Liver (tissue), 8 donors: ENCODE measurements at regions not wholly inside any gene's neighbourhood (a gene's known extent, or its start where the extent isn't known, plus 50 kb on each side); places are given as distances from the start of the nearest gene placed in this dataset.

ENCODE experiments used
- DNase-seq: peaks from one replicate; pipeline ENCODE4 v3.0.0-alpha.2; 2017; ENCODE audit warnings: low spot score
- H3K27ac ChIP-seq, 2 donors: one replicate each; pipeline ENCODE4 v1.7.0; 2013; ENCODE audit warnings: inconsistent platforms in 2 of 2, low read length in 2 of 2, control low read depth in 1 of 2, low read depth in 1 of 2, mild to moderate bottlenecking in 1 of 2
- H3K27me3 ChIP-seq, 4 donors: one replicate each; pipeline versions ENCODE4 v1.6.1 to v1.7.0; 2013; ENCODE audit warnings: low read length in 3 of 4, inconsistent platforms in 1 of 4, mild to moderate bottlenecking in 1 of 4, moderate library complexity in 1 of 4; ENCODE audit not compliant: control insufficient read depth in 4 of 4, insufficient read depth in 4 of 4
- H3K36me3 ChIP-seq, 4 donors: one replicate each; pipeline versions ENCODE4 v1.6.1 to v1.7.0; 2013; ENCODE audit warnings: low read length in 3 of 4, mild to moderate bottlenecking in 3 of 4, low read depth in 1 of 4, moderate library complexity in 1 of 4; ENCODE audit not compliant: control insufficient read depth in 4 of 4, insufficient read depth in 3 of 4
- H3K4me1 ChIP-seq, 4 donors: one replicate each; pipeline versions ENCODE4 v1.6.1 to v1.7.0; 2013; ENCODE audit warnings: low read length in 3 of 4, mild to moderate bottlenecking in 3 of 4, moderate library complexity in 1 of 4; ENCODE audit not compliant: control insufficient read depth in 4 of 4, insufficient read depth in 4 of 4
- H3K4me3 ChIP-seq, 3 donors: one replicate each; pipeline versions ENCODE4 v1.6.1 to v1.7.0; 2013; ENCODE audit warnings: low read length in 3 of 3, control low read depth in 1 of 3, low read depth in 1 of 3, mild to moderate bottlenecking in 1 of 3
- H3K9ac ChIP-seq, 2 donors: one replicate each; pipeline ENCODE4 v1.7.0; 2013; ENCODE audit warnings: low read length in 2 of 2, mild to moderate bottlenecking in 2 of 2, moderate library complexity in 2 of 2, control low read depth in 1 of 2, low read depth in 1 of 2
- H3K9me3 ChIP-seq, 4 donors: one replicate each; pipeline versions ENCODE4 v1.6.1 to v1.7.0; 2013; ENCODE audit warnings: low read length in 3 of 4; ENCODE audit not compliant: control insufficient read depth in 4 of 4
- ATF3 ChIP-seq: IDR thresholded peaks from 2 replicates; pipeline ENCODE4 v1.6.1; 2016; ENCODE audit warnings: antibody characterized with exemption
- CTCF ChIP-seq: fragments of 150-350 bp; IDR thresholded peaks from 2 replicates; pipeline ENCODE4 v1.5.1; 2017; ENCODE audit warnings: improper control_type of control experiment, low read depth, low read length; ENCODE audit not compliant: missing input control
- EGR1 ChIP-seq, 2 donors: IDR thresholded peaks; 2 replicates each; pipeline ENCODE4 v1.6.1; 2016 to 2018; ENCODE audit warnings: antibody characterized with exemption in 2 of 2, low read depth in 2 of 2
- FOXA1 ChIP-seq: IDR thresholded peaks from 2 replicates; pipeline ENCODE4 v1.6.1; 2016; ENCODE audit warnings: antibody characterized with exemption
- FOXA2 ChIP-seq: IDR thresholded peaks from 2 replicates; pipeline ENCODE4 v1.6.1; 2016; ENCODE audit warnings: antibody characterized with exemption
- GABPA ChIP-seq, 2 donors: IDR thresholded peaks in 1 of 2; conservative IDR thresholded peaks in 1 of 2; 2 replicates each; pipeline ENCODE4 v1.6.1; 2016; ENCODE audit warnings: antibody characterized with exemption in 2 of 2, mild to moderate bottlenecking in 1 of 2, moderate library complexity in 1 of 2
- HNF4A ChIP-seq, 2 donors: conservative IDR thresholded peaks; 2 replicates each; pipeline ENCODE4 v1.6.1; 2016; ENCODE audit warnings: antibody characterized with exemption in 2 of 2, mild to moderate bottlenecking in 2 of 2
- HNF4G ChIP-seq: IDR thresholded peaks from 2 replicates; pipeline ENCODE4 v1.6.1; 2016; ENCODE audit warnings: antibody characterized with exemption
- JUND ChIP-seq, 2 donors: IDR thresholded peaks; 2 replicates each; pipeline ENCODE4 v1.6.1; 2016; ENCODE audit warnings: antibody characterized with exemption in 2 of 2
- MAX ChIP-seq: IDR thresholded peaks from 2 replicates; pipeline ENCODE4 v1.6.1; 2016; ENCODE audit warnings: antibody characterized with exemption
- NR2F2 ChIP-seq: IDR thresholded peaks from 2 replicates; pipeline ENCODE4 v1.6.1; 2016; ENCODE audit warnings: antibody characterized with exemption
- RAD21 ChIP-seq, 2 donors: IDR thresholded peaks; 2 replicates each; pipeline ENCODE4 v1.6.1; 2016; ENCODE audit warnings: antibody characterized with exemption in 2 of 2, mild to moderate bottlenecking in 2 of 2
- REST ChIP-seq: IDR thresholded peaks from 2 replicates; pipeline ENCODE4 v1.6.1; 2016; ENCODE audit warnings: antibody characterized with exemption, mild to moderate bottlenecking
- RXRA ChIP-seq, 2 donors: IDR thresholded peaks; 2 replicates each; pipeline ENCODE4 v1.6.1; 2017 to 2018; ENCODE audit warnings: antibody characterized with exemption in 2 of 2, mild to moderate bottlenecking in 1 of 2
- SP1 ChIP-seq: IDR thresholded peaks from 2 replicates; pipeline ENCODE4 v1.6.1; 2018; ENCODE audit warnings: antibody characterized with exemption, mild to moderate bottlenecking
- TAF1 ChIP-seq: conservative IDR thresholded peaks from 2 replicates; pipeline ENCODE4 v1.6.1; 2016; ENCODE audit warnings: antibody characterized with exemption, mild to moderate bottlenecking
- YY1 ChIP-seq: IDR thresholded peaks from 2 replicates; pipeline ENCODE4 v1.6.1; 2016; ENCODE audit warnings: antibody characterized with exemption, mild to moderate bottlenecking
- ZBTB33 ChIP-seq: IDR thresholded peaks from 2 replicates; pipeline ENCODE4 v1.6.1; 2016; ENCODE audit warnings: antibody characterized with exemption
- WGBS: extraction: QIAGEN DNeasy Blood & Tissue Kit; methylation state at CpG from one replicate; pipeline ENCODE4 v1.1.7; 2013; 5-methylcytosine and 5-hydroxymethylcytosine counted together
- donor health status: healthy.
- donor health status: healthy.
- donor health status: healthy.
- donor health status: healthy.
- donor health status: healthy.

GRCh38 chr18:70459251-70459650 is 170.4 kb downstream of the SOCS6 start:
- TF ChIP-seq ZBTB33 (no peak), GABPA (IDR thresholded peaks at IDR 0.05 in 1 of 2, conservative IDR thresholded peaks at IDR 0.05 in 1 of 2) (no peak), JUND (IDR thresholded peaks at IDR 0.05) (no peak), RXRA (IDR thresholded peaks at IDR 0.05) (no peak), HNF4G (no peak), TAF1 (no peak), EGR1 (IDR thresholded peaks at IDR 0.05; ENCODE audit: low read depth in 2 of 2) (no peak), REST (no peak), RAD21 (IDR thresholded peaks at IDR 0.05) (no peak), SP1 (no peak), HNF4A (conservative IDR thresholded peaks at IDR 0.05) (no peak), YY1 (no peak), FOXA1 (no peak), FOXA2 (no peak), ATF3 (no peak), MAX (no peak), NR2F2 (no peak), CTCF (no peak)
- Histone ChIP-seq H3K36me3 (no peaks in the 10 kb centered on the region), H3K9me3 (no peaks in the 10 kb centered on the region), H3K27me3 (no peaks in the 10 kb centered on the region), H3K4me1 (peaks cover 0 to 2% (median 1%) of the 10 kb centered on the region in 4 donors), H3K4me3 (no peak overlapping the region), H3K27ac (no peak overlapping the region), H3K9ac (no peak overlapping the region)
- WGBS = 90% methylated on average over 4 of the region's 4 CpGs
- DNase-seq = no peak

GRCh38 chr18:70457788-70458187 is 168.9 kb downstream of the SOCS6 start:
- no peak overlapping the region for H3K4me3 ChIP-seq
- H3K27me3 ChIP-seq = no peaks in the 10 kb centered on the region
- H3K4me1 ChIP-seq = no peaks in the 10 kb centered on the region
- H3K27ac ChIP-seq = no peak overlapping the region
- H3K9me3 ChIP-seq = no peaks in the 10 kb centered on the region
- no peak overlapping the region for H3K9ac ChIP-seq
- H3K36me3 ChIP-seq = no peaks in the 10 kb centered on the region
- no peak for DNase-seq
- 92% methylated on average over 3 of the region's 3 CpGs for WGBS
- no peak for TF ChIP-seq ZBTB33
- TF ChIP-seq EGR1 (IDR thresholded peaks at IDR 0.05; ENCODE audit: low read depth in 2 of 2) = no peak
- no peak for TF ChIP-seq FOXA2
- no peak for TF ChIP-seq HNF4A (conservative IDR thresholded peaks at IDR 0.05)
- no peak for TF ChIP-seq REST
- TF ChIP-seq YY1 = no peak
- no peak for TF ChIP-seq SP1
- no peak for TF ChIP-seq JUND (IDR thresholded peaks at IDR 0.05)
